ENCODE measurements at regions not wholly inside any gene's neighbourhood (a gene's known extent, or its start where the extent isn't known, plus 50 kb on each side); places are given as distances from the start of the nearest gene placed in this dataset.

DNA sequence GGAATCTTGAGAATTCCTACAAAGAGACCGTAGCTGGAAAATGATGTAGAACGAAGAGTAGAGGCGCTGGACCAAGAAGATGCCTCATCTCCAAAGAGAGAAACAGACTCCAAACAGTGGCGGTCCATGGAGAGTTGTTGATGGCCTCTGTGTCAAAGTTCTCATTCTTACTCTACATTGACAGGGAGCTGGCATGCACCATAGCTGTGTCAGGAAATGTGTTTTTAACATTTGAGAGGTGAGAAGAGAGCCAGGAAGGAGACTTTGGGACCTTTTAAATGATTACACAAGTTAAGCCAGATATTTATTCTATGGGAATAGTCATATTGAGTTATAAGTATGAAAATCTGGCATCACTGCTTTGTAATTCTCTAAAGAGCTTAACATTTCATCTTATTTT is 61.5 kb upstream of the FERD3L start:
- no peak overlapping the region for H3K23ac ChIP-seq (ENCODE audit: low read depth, low read length)
- no peak overlapping the region for H2AFZ ChIP-seq (replicated peaks; ENCODE audit: low read length, poor library complexity)
- no peak for ATAC-seq (ENCODE audit: low read depth)
- no peak overlapping the region for H2BK20ac ChIP-seq (ENCODE audit: low read depth, low read length)
- DNase-seq, result no peak
- H3K14ac ChIP-seq (replicated peaks; ENCODE audit: low read depth, low read length), result no peak overlapping the region
- no peaks in the 10 kb centered on the region for H3K9me1 ChIP-seq (ENCODE audit: insufficient read depth, low read length)
- H2BK15ac ChIP-seq (ENCODE audit: low read depth, low read length), result no peak overlapping the region
- no peaks in the 10 kb centered on the region; the same call in 1 of the 2 replicates for H3K4me1 ChIP-seq (ENCODE audit: control insufficient read depth, insufficient read depth, low read length)
- no peak overlapping the region for H2BK120ac ChIP-seq (ENCODE audit: low read depth, low read length)
- ChIA-PET POLR2A (ENCODE audit: unreplicated experiment) (no interaction called here), CTCF (no interaction called here)
- H3K4me2 ChIP-seq (ENCODE audit: low read depth, low read length), result no peak overlapping the region
- no peak overlapping the region for H3K27ac ChIP-seq (ENCODE audit: insufficient read depth, low read length)
- H3K9ac ChIP-seq (ENCODE audit: low read depth, low read length), result no peak overlapping the region
- no peaks in the 10 kb centered on the region for H3K79me1 ChIP-seq (ENCODE audit: low read depth in 1 of 2, low read length in 2 of 2)
- TF ChIP-seq RCOR1 (IDR thresholded peaks at IDR 0.05; ENCODE audit: insufficient replicate concordance, low read length) (no peak), SMC3 (IDR thresholded peaks at IDR 0.05; ENCODE audit: low read depth, low read length) (no peak), MAZ (IDR thresholded peaks at IDR 0.05; ENCODE audit: borderline replicate concordance, low read depth, low read length) (no peak), RFX5 (IDR thresholded peaks at IDR 0.05; ENCODE audit: low read depth, low read length) (no peak), CEBPB (IDR thresholded peaks at IDR 0.05; ENCODE audit: low read depth, low read length) (no peak)
- TF ChIP-seq, protein P1, sequence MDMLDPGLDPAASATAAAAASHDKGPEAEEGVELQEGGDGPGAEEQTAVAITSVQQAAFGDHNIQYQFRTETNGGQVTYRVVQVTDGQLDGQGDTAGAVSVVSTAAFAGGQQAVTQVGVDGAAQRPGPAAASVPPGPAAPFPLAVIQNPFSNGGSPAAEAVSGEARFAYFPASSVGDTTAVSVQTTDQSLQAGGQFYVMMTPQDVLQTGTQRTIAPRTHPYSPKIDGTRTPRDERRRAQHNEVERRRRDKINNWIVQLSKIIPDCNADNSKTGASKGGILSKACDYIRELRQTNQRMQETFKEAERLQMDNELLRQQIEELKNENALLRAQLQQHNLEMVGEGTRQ (IDR thresholded peaks at IDR 0.05; ENCODE audit: low read depth, low read length), result no peak
- no peak overlapping the region for H2BK5ac ChIP-seq (ENCODE audit: low read depth, low read length, poor library complexity, severe bottlenecking)
- no peak overlapping the region for H2AK9ac ChIP-seq (replicated peaks; ENCODE audit: low read depth, low read length, poor library complexity)
- dilution Hi-C loops (cut with HindIII; ENCODE audit: low sequenced_read_pairs, unreplicated experiment) (no loop called here), intact Hi-C loops (cut with micrococcal nuclease) (no loop called here), in situ Hi-C loops (cut with MboI; ENCODE audit: low sequenced_read_pairs) (no loop called here)
- H3K27me3 ChIP-seq (ENCODE audit: control insufficient read depth, insufficient read depth, low read length), result no peaks in the 10 kb centered on the region
- no peak overlapping the region for H4K5ac ChIP-seq (ENCODE audit: low read depth, low read length)
- H2AK5ac ChIP-seq (ENCODE audit: low read depth, low read length), result no peak overlapping the region
- H4K20me1 ChIP-seq (ENCODE audit: insufficient read depth, low read length), result no peaks in the 10 kb centered on the region
- no peaks in the 10 kb centered on the region for H3K36me3 ChIP-seq (ENCODE audit: control insufficient read depth, insufficient read depth, low read length)
- H3K4ac ChIP-seq (ENCODE audit: low read depth, low read length), result no peak overlapping the region
- H3K18ac ChIP-seq (ENCODE audit: low read depth, low read length), result no peak overlapping the region
- H3K56ac ChIP-seq (ENCODE audit: extremely low read depth, insufficient read depth, low read length), result no peak overlapping the region
- WGBS, 2 experiments (ENCODE audit: extremely low coverage in 2 of 2, insufficient read length in 1 of 2), result no CpG with 5 or more reads among the region's 4 CpGs
- no peak overlapping the region for H4K8ac ChIP-seq (ENCODE audit: low read depth in 2 of 2, low read length in 2 of 2)
- H3K9me3 ChIP-seq (ENCODE audit: control insufficient read depth, insufficient read depth, low read length), result no peaks in the 10 kb centered on the region
- H3K4me3 ChIP-seq (ENCODE audit: insufficient read depth, low read depth, low read length), result no peak overlapping the region
- no TSS peak for BruUV-seq (replicated peaks)
- H4K91ac ChIP-seq (ENCODE audit: insufficient read depth, low read depth, low read length), result no peak overlapping the region
